ENCODE measurements at regions not wholly inside any gene's neighbourhood (a gene's known extent, or its start where the extent isn't known, plus 50 kb on each side); places are given as distances from the start of the nearest gene placed in this dataset.

DNA sequence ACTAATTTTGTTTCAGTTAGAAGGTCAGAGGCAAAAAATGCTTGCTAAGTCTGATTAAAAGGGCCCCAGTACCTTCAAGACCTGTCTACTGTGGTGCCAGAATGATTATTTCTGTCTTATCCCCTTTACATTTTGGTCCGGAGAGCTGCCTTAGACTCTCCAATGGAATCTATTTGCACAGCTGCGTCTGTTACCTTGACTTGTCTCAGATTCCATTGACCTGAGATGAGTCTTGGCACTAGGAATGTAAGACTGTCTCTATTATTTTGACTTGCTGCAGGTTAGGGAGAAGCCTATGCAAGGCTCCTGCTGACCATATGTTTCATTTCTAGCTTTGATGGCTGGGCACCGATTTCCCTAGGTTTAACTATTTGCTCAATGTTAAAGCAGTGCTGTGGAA lies 457.6 kb downstream of the KCTD8 start:
- POLR2A ChIA-PET, result no interaction called here
- TF ChIP-seq, protein P1, sequence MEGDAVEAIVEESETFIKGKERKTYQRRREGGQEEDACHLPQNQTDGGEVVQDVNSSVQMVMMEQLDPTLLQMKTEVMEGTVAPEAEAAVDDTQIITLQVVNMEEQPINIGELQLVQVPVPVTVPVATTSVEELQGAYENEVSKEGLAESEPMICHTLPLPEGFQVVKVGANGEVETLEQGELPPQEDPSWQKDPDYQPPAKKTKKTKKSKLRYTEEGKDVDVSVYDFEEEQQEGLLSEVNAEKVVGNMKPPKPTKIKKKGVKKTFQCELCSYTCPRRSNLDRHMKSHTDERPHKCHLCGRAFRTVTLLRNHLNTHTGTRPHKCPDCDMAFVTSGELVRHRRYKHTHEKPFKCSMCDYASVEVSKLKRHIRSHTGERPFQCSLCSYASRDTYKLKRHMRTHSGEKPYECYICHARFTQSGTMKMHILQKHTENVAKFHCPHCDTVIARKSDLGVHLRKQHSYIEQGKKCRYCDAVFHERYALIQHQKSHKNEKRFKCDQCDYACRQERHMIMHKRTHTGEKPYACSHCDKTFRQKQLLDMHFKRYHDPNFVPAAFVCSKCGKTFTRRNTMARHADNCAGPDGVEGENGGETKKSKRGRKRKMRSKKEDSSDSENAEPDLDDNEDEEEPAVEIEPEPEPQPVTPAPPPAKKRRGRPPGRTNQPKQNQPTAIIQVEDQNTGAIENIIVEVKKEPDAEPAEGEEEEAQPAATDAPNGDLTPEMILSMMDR (tag by site-specific recombination; IDR thresholded peaks at IDR 0.05), result no peak
- TF ChIP-seq MEIS1 (CRISPR knock-in tag; IDR thresholded peaks at IDR 0.05; ENCODE audit: borderline replicate concordance) (no peak), ZNF549 (tag by site-specific recombination; IDR thresholded peaks at IDR 0.05) (no peak), PRDM1 (tag by site-specific recombination; IDR thresholded peaks at IDR 0.05) (no peak)
- H3K27ac ChIP-seq (ENCODE audit: extremely low read depth, low read depth, low read length), result no peak overlapping the region
- CTCF ChIA-PET, result interaction anchor here (0.7 kb wide), 1 partner anchor 458 kb away, joined by 3 read pairs; no protein-coding TSS in a partner anchor
- no peaks in the 10 kb centered on the region for H3K9me3 ChIP-seq (ENCODE audit: control insufficient read depth, insufficient read depth, low read depth, low read length)
- no peaks in the 10 kb centered on the region for H3K4me1 ChIP-seq (ENCODE audit: control insufficient read depth, insufficient read depth, low read length)
- no peaks in the 10 kb centered on the region for H3K36me3 ChIP-seq (ENCODE audit: control insufficient read depth in 2 of 2, insufficient read depth in 1 of 2, low read length in 2 of 2)
- no peak overlapping the region for H3K4me3 ChIP-seq (ENCODE audit: low read depth, low read length)

DNA sequence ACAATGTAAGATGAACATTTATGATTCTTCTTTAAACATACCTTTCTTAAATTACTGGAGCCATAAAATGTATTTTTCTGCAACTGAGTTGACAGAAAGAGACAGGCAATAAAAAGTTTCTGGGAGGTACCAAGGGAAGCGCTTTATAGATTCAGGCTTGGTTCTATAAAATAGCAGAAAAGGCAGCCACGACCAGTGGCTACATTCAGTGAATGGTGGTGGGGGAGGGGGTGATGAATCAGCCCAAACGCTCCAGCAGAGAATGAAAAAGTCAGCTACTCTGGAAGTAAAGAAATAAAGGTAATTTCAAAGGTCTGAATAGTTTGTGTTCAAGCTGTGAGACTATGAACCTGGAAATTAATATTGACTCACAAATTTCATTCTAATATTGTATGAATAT lies 456.1 kb downstream of the KCTD8 start:
- CTCF ChIA-PET, result interaction anchor here (0.7 kb wide), 1 partner anchor 163 kb away, joined by 3 read pairs; no protein-coding TSS in a partner anchor
- no peak overlapping the region for H3K27ac ChIP-seq (ENCODE audit: extremely low read depth, low read depth, low read length)
- no peaks in the 10 kb centered on the region for H3K36me3 ChIP-seq (ENCODE audit: control insufficient read depth in 2 of 2, insufficient read depth in 1 of 2, low read length in 2 of 2)
- TF ChIP-seq MYNN (tag by site-specific recombination; IDR thresholded peaks at IDR 0.05; ENCODE audit: borderline replicate concordance) (no peak), ZSCAN5A (tag by site-specific recombination; IDR thresholded peaks at IDR 0.05) (no peak), ZNF580 (tag by site-specific recombination; IDR thresholded peaks at IDR 0.05) (no peak), ZSCAN23 (tag by site-specific recombination; IDR thresholded peaks at IDR 0.05) (no peak), ZNF26 (tag by site-specific recombination; IDR thresholded peaks at IDR 0.05) (no peak), ZNF521 (tag by site-specific recombination; IDR thresholded peaks at IDR 0.05) (no peak), ZNF23 (tag by site-specific recombination; IDR thresholded peaks at IDR 0.05; ENCODE audit: borderline replicate concordance) (no peak), YY2 (tag by site-specific recombination; IDR thresholded peaks at IDR 0.05) (no peak), ZNF48 (tag by site-specific recombination; IDR thresholded peaks at IDR 0.05) (no peak), ZNF37A (tag by site-specific recombination; IDR thresholded peaks at IDR 0.05) (no peak), BCL6B (tag by site-specific recombination; IDR thresholded peaks at IDR 0.05) (no peak), ZNF707 (tag by site-specific recombination; IDR thresholded peaks at IDR 0.05) (no peak), ZFHX2 (tag by site-specific recombination; conservative IDR thresholded peaks at IDR 0.05) (no peak), ZNF239 (tag by site-specific recombination; IDR thresholded peaks at IDR 0.05) (no peak), ZNF843 (tag by site-specific recombination; IDR thresholded peaks at IDR 0.05) (no peak), ZNF174 (tag by site-specific recombination; IDR thresholded peaks at IDR 0.05) (no peak), ZNF544 (tag by site-specific recombination; IDR thresholded peaks at IDR 0.05) (no peak), ZBTB49 (tag by site-specific recombination; IDR thresholded peaks at IDR 0.05; ENCODE audit: low read depth) (no peak), ZNF529 (tag by site-specific recombination; IDR thresholded peaks at IDR 0.05; ENCODE audit: insufficient replicate concordance) (no peak)
- TF ChIP-seq, protein P2, sequence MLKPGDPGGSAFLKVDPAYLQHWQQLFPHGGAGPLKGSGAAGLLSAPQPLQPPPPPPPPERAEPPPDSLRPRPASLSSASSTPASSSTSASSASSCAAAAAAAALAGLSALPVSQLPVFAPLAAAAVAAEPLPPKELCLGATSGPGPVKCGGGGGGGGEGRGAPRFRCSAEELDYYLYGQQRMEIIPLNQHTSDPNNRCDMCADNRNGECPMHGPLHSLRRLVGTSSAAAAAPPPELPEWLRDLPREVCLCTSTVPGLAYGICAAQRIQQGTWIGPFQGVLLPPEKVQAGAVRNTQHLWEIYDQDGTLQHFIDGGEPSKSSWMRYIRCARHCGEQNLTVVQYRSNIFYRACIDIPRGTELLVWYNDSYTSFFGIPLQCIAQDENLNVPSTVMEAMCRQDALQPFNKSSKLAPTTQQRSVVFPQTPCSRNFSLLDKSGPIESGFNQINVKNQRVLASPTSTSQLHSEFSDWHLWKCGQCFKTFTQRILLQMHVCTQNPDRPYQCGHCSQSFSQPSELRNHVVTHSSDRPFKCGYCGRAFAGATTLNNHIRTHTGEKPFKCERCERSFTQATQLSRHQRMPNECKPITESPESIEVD (tag by site-specific recombination; IDR thresholded peaks at IDR 0.05), result no peak
- POLR2A ChIA-PET, result no interaction called here
- no peak overlapping the region for H3K4me3 ChIP-seq (ENCODE audit: low read depth, low read length)
- no peaks in the 10 kb centered on the region for H3K9me3 ChIP-seq (ENCODE audit: control insufficient read depth, insufficient read depth, low read depth, low read length)
- H3K4me1 ChIP-seq (ENCODE audit: control insufficient read depth, insufficient read depth, low read length), result no peaks in the 10 kb centered on the region
